ENCODE measurements at regions not wholly inside any gene's neighbourhood (a gene's known extent, or its start where the extent isn't known, plus 50 kb on each side); places are given as distances from the start of the nearest gene placed in this dataset.

GRCh38 chr4:97142893-97143292 lies 1000.4 kb downstream of the STPG2 start:
- TF ChIP-seq CTCF (conservative IDR thresholded peaks at IDR 0.05; ENCODE audit: low read depth, low read length) (no peak), EZH2 (IDR thresholded peaks at IDR 0.05; ENCODE audit: borderline replicate concordance, low read depth, low read length, poor library complexity, severe bottlenecking) (no peak)

Data from A673 (cell line).